A549 (cell line): ENCODE measurements at regions not wholly inside any gene's neighbourhood (a gene's known extent, or its start where the extent isn't known, plus 50 kb on each side); places are given as distances from the start of the nearest gene placed in this dataset.
A peak's percentile ranks its signal among the peaks of the same experiment; 100 is the strongest.
"Not testable (repeated sequence)": the region's sequence is repeated elsewhere in the genome, so short reads cannot be mapped to it uniquely, and the experiment has no call there.

ENCODE experiments used
- ATAC-seq, 2 experiments: fragments of 200-7000 bp in 1 of 2; fragments of >200 bp in 1 of 2; cut with Nextera tagmentation in 1 of 2; cut with Tn5 transposase in 1 of 2; 3 replicates each; pipeline versions ENCODE4 v1.8.0 to v1.9.1; 2018 to 2020; ENCODE audit warnings: mild to moderate bottlenecking in 1 of 2, moderate library complexity in 1 of 2
- CTCF ChIA-PET: fragments of 300-600 bp; sonication (Branson Sonifier 250); formaldehyde crosslinking; extraction: SDS; loops from one replicate; lab custom pipeline; 2021; ENCODE audit warnings: antibody characterized with exemption, inconsistent platforms; lab: Yijun Ruan, JAX
- POLR2A ChIA-PET: fragments of 350-600 bp; formaldehyde crosslinking; extraction: SDS; loops from one replicate; lab custom pipeline; 2021; ENCODE audit warnings: antibody characterized with exemption, inconsistent platforms; lab: Yijun Ruan, JAX
- DNase-seq, 2 experiments: peaks; one replicate each; pipeline versions ENCODE4 v3.0.0 to v3.0.0-alpha.2; 2011 to 2016; ENCODE audit warnings: low read depth in 1 of 2, low spot score in 1 of 2
- FAIRE-seq: peaks from 2 replicates; lab custom pipeline; 2011; peaks lifted over from hg19 to GRCh38; lab: Jason Lieb, UNC
- H3K27ac ChIP-seq, 2 experiments: fragments of >200 bp; sonication (Bioruptor Twin); formaldehyde crosslinking; 3 replicates each; pipeline ENCODE4 v1.5.1; 2016 to 2017
- H3K4me1 ChIP-seq: fragments of >200 bp; sonication (Bioruptor Twin); formaldehyde crosslinking; 3 replicates; pipeline ENCODE4 v1.6.1; 2016
- H3K4me2 ChIP-seq: fragments of >200 bp; sonication (Bioruptor Twin); formaldehyde crosslinking; 3 replicates; pipeline ENCODE4 v1.6.1; 2016
- H3K4me3 ChIP-seq: fragments of >200 bp; sonication (Bioruptor Twin); formaldehyde crosslinking; 3 replicates; pipeline ENCODE4 v1.5.1; 2016
- H3K9me3 ChIP-seq: fragments of >200 bp; sonication (Bioruptor Twin); formaldehyde crosslinking; 3 replicates; pipeline ENCODE4 v1.6.1; 2016
- WGBS: methylation state at CpG from one replicate; pipeline ENCODE4 v1.1.6; 2017; ENCODE audit errors: missing lambda C conversion rate; 5-methylcytosine and 5-hydroxymethylcytosine counted together

GRCh38 chr10:87300163-87300562, 57.4 kb upstream of the NUTM2D start:
- FAIRE-seq, H3K9me3 ChIP-seq, H3K4me3 ChIP-seq, DNase-seq, H3K4me1 ChIP-seq, ATAC-seq, H3K4me2 ChIP-seq, POLR2A ChIA-PET, H3K27ac ChIP-seq: not testable (repeated sequence)
- no CpG with 5 or more reads among the region's 1 CpG for WGBS
- CTCF ChIA-PET, result interaction anchor here (0.5 kb wide), 1 partner anchor 361 kb away, joined by 3 read pairs; no protein-coding TSS in a partner anchor

GRCh38 chr10:87301466-87302115, 56.0 kb upstream of the NUTM2D start:
- H3K9me3 ChIP-seq, H3K4me2 ChIP-seq, H3K4me3 ChIP-seq, H3K4me1 ChIP-seq, H3K27ac ChIP-seq, FAIRE-seq, DNase-seq, CTCF ChIA-PET, POLR2A ChIA-PET: not testable (repeated sequence)
- 10% methylated on average over 9 of the region's 16 CpGs for WGBS
- ATAC-seq, result peak; percentile 97 to 100

GRCh38 chr10:87302132-87302531, 55.4 kb upstream of the NUTM2D start:
- FAIRE-seq, CTCF ChIA-PET, H3K4me2 ChIP-seq, DNase-seq, H3K4me1 ChIP-seq, H3K9me3 ChIP-seq, H3K27ac ChIP-seq, H3K4me3 ChIP-seq, POLR2A ChIA-PET: not testable (repeated sequence)
- ATAC-seq, result peak in 1 of 2 experiments; percentile 26; a peak in 1 of 6 replicates
- WGBS, result 100% methylated on average over 1 of the region's 3 CpGs

- 75% methylated on average over 1 of the region's 4 CpGs for WGBS
Observed at GRCh38 chr10:87303707-87304106, 53.8 kb upstream of the NUTM2D start.

GRCh38 chr10:87306681-87307080, 50.9 kb upstream of the NUTM2D start:
- H3K4me3 ChIP-seq, DNase-seq, CTCF ChIA-PET, H3K27ac ChIP-seq, H3K4me2 ChIP-seq, FAIRE-seq, ATAC-seq, POLR2A ChIA-PET, H3K4me1 ChIP-seq, H3K9me3 ChIP-seq: not testable (repeated sequence)
- WGBS, result 100% methylated on average over 3 of the region's 4 CpGs

More at GRCh38 chr10:87303707-87304106, 53.8 kb upstream of the NUTM2D start:
- ATAC-seq, H3K4me1 ChIP-seq, CTCF ChIA-PET, H3K9me3 ChIP-seq, H3K4me3 ChIP-seq, H3K27ac ChIP-seq, H3K4me2 ChIP-seq, POLR2A ChIA-PET, FAIRE-seq, DNase-seq: not testable (repeated sequence)
